Osteoblast (primary cell): ENCODE measurements at regions not wholly inside any gene's neighbourhood (a gene's known extent, or its start where the extent isn't known, plus 50 kb on each side); places are given as distances from the start of the nearest gene placed in this dataset.

ENCODE experiments used
- DNase-seq: peaks from one replicate; pipeline ENCODE4 v3.0.0; 2011; ENCODE audit warnings: low spot score, mixed read lengths; ENCODE audit not compliant: insufficient read length; ENCODE audit errors: missing footprints
- H2AFZ ChIP-seq: 2 replicates; pipeline ENCODE4 v1.6.0; 2011; ENCODE audit warnings: mild to moderate bottlenecking, low read length
- H3K27ac ChIP-seq: 2 replicates; pipeline ENCODE4 v1.5.1; 2011; ENCODE audit warnings: mild to moderate bottlenecking, low read depth, low read length, moderate library complexity
- H3K27me3 ChIP-seq: 2 replicates; pipeline ENCODE4 v1.6.0; 2012; ENCODE audit warnings: mild to moderate bottlenecking, control low read depth, inconsistent platforms, low read length, moderate library complexity; ENCODE audit not compliant: insufficient read depth
- H3K36me3 ChIP-seq: 2 replicates; pipeline ENCODE4 v1.5.1; 2011; ENCODE audit warnings: mild to moderate bottlenecking, low read length, control low read depth, moderate library complexity; ENCODE audit not compliant: insufficient read depth
- H3K4me1 ChIP-seq: 2 replicates; pipeline ENCODE4 v1.5.1; 2011; ENCODE audit warnings: mild to moderate bottlenecking, low read length, control low read depth, moderate library complexity; ENCODE audit not compliant: insufficient read depth
- H3K4me2 ChIP-seq: 2 replicates; pipeline ENCODE4 v1.6.0; 2011; ENCODE audit warnings: mild to moderate bottlenecking, low read length; ENCODE audit not compliant: insufficient read depth
- H3K4me3 ChIP-seq: fragments of 200-600 bp; sonication (generic); 3 replicates; pipeline ENCODE4 v1.5.1; 2012; ENCODE audit warnings: mild to moderate bottlenecking, low read length, inconsistent platforms; ENCODE audit not compliant: insufficient read depth
- H3K79me2 ChIP-seq: 2 replicates; pipeline ENCODE4 v1.6.0; 2012; ENCODE audit warnings: mild to moderate bottlenecking, low read length, control low read depth, inconsistent platforms; ENCODE audit not compliant: insufficient read depth
- H3K9me3 ChIP-seq: 2 replicates; pipeline ENCODE4 v1.5.1; 2011; ENCODE audit warnings: low read depth, low read length, control low read depth
- H4K20me1 ChIP-seq: 2 replicates; pipeline ENCODE4 v1.6.0; 2012; ENCODE audit warnings: mild to moderate bottlenecking, low read length, control low read depth; ENCODE audit not compliant: insufficient read depth
- TF ChIP-seq, protein P1 (sequence below): IDR thresholded peaks from 2 replicates; pipeline ENCODE4 v1.5.1; 2011; ENCODE audit warnings: mild to moderate bottlenecking, low read depth, low read length, moderate library complexity; ENCODE audit errors: extremely low read depth

DNA sequence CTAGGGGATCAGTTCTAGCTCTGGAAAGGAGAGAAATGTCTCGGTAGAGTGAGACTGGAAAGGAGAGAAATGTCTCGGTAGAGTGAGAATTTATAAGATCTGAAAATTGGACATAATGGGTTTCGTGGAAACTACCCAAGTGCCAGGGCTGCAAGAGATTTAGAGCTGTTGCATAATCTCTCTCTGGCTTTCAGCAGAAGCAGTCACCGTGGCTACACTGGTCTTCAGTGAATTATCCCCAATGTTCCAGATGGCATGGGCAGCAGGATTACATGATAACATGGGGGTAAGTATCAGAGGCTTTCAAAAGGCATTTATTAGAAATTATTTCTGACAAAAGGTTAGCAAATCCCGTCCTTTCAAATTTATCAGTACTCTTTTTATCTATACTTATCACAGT lies 435.5 kb downstream of the NKX6-1 start:
- no peak for DNase-seq
- Histone ChIP-seq H3K4me1 (no peaks in the 10 kb centered on the region), H4K20me1 (no peaks in the 10 kb centered on the region), H3K4me2 (no peak overlapping the region), H3K4me3 (no peak overlapping the region), H3K27me3 (no peaks in the 10 kb centered on the region), H3K9me3 (no peaks in the 10 kb centered on the region), H2AFZ (no peak overlapping the region), H3K79me2 (no peaks in the 10 kb centered on the region), H3K27ac (no peak overlapping the region), H3K36me3 (no peaks in the 10 kb centered on the region)
- TF ChIP-seq, protein P1, sequence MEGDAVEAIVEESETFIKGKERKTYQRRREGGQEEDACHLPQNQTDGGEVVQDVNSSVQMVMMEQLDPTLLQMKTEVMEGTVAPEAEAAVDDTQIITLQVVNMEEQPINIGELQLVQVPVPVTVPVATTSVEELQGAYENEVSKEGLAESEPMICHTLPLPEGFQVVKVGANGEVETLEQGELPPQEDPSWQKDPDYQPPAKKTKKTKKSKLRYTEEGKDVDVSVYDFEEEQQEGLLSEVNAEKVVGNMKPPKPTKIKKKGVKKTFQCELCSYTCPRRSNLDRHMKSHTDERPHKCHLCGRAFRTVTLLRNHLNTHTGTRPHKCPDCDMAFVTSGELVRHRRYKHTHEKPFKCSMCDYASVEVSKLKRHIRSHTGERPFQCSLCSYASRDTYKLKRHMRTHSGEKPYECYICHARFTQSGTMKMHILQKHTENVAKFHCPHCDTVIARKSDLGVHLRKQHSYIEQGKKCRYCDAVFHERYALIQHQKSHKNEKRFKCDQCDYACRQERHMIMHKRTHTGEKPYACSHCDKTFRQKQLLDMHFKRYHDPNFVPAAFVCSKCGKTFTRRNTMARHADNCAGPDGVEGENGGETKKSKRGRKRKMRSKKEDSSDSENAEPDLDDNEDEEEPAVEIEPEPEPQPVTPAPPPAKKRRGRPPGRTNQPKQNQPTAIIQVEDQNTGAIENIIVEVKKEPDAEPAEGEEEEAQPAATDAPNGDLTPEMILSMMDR: no peak

DNA sequence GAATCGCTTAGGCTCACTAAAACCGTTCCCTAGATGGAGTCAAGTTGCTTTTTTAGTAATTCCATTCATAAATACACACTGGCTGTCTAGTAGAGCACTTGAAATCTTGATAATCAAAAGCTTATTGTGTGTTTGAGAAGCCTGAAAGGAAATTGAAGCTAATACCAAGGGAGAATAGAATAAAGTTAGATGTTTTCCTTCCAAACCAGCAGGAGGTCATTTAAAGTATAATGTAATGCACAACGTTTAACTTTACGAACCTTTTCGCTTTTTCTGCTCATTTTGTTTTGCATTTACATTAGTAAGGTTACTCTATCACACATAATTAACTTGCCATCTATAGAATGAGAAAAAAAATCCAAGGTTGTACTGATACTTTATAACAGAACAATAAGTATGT lies 440.9 kb downstream of the NKX6-1 start:
- TF ChIP-seq, protein P1: no peak
- H4K20me1 ChIP-seq: no peaks in the 10 kb centered on the region
- H3K79me2 ChIP-seq: no peaks in the 10 kb centered on the region
- no peaks in the 10 kb centered on the region for H3K27me3 ChIP-seq
- H3K4me3 ChIP-seq: no peak overlapping the region
- H3K4me1 ChIP-seq: no peaks in the 10 kb centered on the region
- H3K9me3 ChIP-seq: no peaks in the 10 kb centered on the region
- H3K36me3 ChIP-seq: no peaks in the 10 kb centered on the region
- H3K4me2 ChIP-seq: no peak overlapping the region
- no peak overlapping the region for H3K27ac ChIP-seq
- H2AFZ ChIP-seq: no peak overlapping the region
- DNase-seq: no peak

DNA sequence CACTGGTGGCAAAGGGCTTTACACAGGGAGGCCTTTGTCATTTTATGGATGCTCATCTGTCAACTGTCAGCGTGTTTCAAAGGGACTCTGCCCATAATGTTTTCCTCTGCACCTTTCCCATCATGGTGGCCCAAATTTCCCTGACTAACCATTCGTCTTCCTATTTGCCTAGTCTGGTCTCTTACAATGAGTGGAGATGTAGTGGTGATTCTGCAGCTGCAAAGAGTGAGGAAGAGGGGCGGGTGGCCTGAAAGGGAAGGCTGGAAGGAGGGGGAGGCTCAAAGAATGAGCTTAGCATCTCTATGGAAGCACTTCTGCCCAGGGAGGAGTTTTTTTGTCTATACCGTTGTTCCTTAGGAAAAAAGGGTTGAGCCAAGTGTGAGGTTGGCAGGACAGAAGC lies 447.5 kb downstream of the NKX6-1 start:
- H3K4me1 ChIP-seq: no peaks in the 10 kb centered on the region
- no peaks in the 10 kb centered on the region for H3K36me3 ChIP-seq
- H3K9me3 ChIP-seq: no peaks in the 10 kb centered on the region
- H3K27ac ChIP-seq: no peak overlapping the region
- H3K79me2 ChIP-seq: no peaks in the 10 kb centered on the region
- no peaks in the 10 kb centered on the region for H4K20me1 ChIP-seq
- DNase-seq: no peak
- no peak overlapping the region for H3K4me3 ChIP-seq
- TF ChIP-seq, protein P1: no peak
- H3K4me2 ChIP-seq: no peak overlapping the region
- no peak overlapping the region for H2AFZ ChIP-seq
- H3K27me3 ChIP-seq: no peaks in the 10 kb centered on the region

DNA sequence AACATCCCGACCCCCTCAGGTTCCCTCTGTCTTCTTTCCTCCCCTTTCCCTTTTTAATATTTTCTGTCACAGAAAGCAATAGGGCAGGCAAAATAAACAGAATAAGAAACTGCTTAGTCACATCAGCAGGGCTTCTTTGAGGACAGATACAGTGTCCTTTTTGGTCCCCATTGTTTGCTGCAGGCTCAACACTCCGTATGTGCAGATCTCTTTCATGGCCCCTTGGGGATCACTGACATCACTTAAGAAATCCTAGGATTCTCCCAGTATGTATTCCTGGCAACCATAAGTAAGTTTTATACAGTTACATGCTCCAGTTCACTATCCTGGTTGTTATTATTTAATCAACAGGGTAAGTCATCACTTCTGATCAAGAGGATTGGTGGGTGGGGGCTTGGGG lies 448.0 kb downstream of the NKX6-1 start:
- Histone ChIP-seq H3K4me1 (no peaks in the 10 kb centered on the region), H3K79me2 (no peaks in the 10 kb centered on the region), H3K27me3 (no peaks in the 10 kb centered on the region), H3K9me3 (no peaks in the 10 kb centered on the region), H4K20me1 (no peaks in the 10 kb centered on the region), H3K27ac (no peak overlapping the region), H3K4me2 (no peak overlapping the region), H3K4me3 (no peak overlapping the region), H2AFZ (no peak overlapping the region), H3K36me3 (no peaks in the 10 kb centered on the region)
- TF ChIP-seq, protein P1: no peak
- no peak for DNase-seq
